ENCODE measurements at regions not wholly inside any gene's neighbourhood (a gene's known extent, or its start where the extent isn't known, plus 50 kb on each side); places are given as distances from the start of the nearest gene placed in this dataset.

DNA sequence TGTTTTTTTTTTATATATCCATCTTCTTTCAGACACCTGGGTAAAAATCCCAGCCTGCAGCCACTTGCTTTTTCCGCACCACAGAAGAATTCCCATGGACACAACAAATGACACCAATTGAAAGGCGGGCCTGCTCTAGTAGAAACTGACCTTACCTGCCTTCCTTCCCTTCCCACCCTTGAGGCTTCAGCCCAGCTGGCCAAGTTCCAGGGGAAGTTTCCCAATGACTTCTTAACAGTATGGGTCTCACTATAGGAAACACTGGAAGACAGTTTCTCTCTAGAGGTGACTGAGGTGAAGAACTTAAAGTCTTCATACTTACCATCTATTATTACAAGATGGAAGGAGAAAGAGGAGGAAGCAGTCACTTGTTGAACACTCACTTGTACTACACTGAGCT, 714.2 kb upstream of the NR2F2 start:
- TF ChIP-seq, protein P1, sequence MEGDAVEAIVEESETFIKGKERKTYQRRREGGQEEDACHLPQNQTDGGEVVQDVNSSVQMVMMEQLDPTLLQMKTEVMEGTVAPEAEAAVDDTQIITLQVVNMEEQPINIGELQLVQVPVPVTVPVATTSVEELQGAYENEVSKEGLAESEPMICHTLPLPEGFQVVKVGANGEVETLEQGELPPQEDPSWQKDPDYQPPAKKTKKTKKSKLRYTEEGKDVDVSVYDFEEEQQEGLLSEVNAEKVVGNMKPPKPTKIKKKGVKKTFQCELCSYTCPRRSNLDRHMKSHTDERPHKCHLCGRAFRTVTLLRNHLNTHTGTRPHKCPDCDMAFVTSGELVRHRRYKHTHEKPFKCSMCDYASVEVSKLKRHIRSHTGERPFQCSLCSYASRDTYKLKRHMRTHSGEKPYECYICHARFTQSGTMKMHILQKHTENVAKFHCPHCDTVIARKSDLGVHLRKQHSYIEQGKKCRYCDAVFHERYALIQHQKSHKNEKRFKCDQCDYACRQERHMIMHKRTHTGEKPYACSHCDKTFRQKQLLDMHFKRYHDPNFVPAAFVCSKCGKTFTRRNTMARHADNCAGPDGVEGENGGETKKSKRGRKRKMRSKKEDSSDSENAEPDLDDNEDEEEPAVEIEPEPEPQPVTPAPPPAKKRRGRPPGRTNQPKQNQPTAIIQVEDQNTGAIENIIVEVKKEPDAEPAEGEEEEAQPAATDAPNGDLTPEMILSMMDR (IDR thresholded peaks at IDR 0.05) = no peak
- no peak for TF ChIP-seq POLR2AphosphoS5 (IDR thresholded peaks at IDR 0.05)
- no peak for TF ChIP-seq POLR2A (IDR thresholded peaks at IDR 0.05)
- TF ChIP-seq EP300 (IDR thresholded peaks at IDR 0.05) = no peak

Data from suprapubic skin (tissue), 4 donors.